Hepatocyte (in vitro differentiated cells): ENCODE measurements at regions not wholly inside any gene's neighbourhood (a gene's known extent, or its start where the extent isn't known, plus 50 kb on each side); places are given as distances from the start of the nearest gene placed in this dataset.

Experiments
- CTCF ChIP-seq: fragments of 200-600 bp; sonication (generic); IDR thresholded peaks from 2 replicates; pipeline ENCODE4 v1.5.1; 2016; ENCODE audit warnings: antibody characterized with exemption, mild to moderate bottlenecking; ENCODE audit not compliant: poor library complexity
- EZH2 ChIP-seq: fragments of 200-600 bp; sonication (generic); IDR thresholded peaks from 2 replicates; pipeline ENCODE4 v1.6.1; 2016; ENCODE audit warnings: antibody characterized with exemption, mild to moderate bottlenecking, borderline replicate concordance
- EZH2phosphoT487 ChIP-seq: fragments of 200-600 bp; sonication (generic); IDR thresholded peaks from one replicate; pipeline ENCODE4 v1.6.1; 2018; ENCODE audit warnings: antibody characterized with exemption, mild to moderate bottlenecking, low read depth, moderate library complexity; ENCODE audit not compliant: unreplicated experiment, severe bottlenecking

- no peak for TF ChIP-seq CTCF
- no peak for TF ChIP-seq EZH2phosphoT487
- TF ChIP-seq EZH2 = no peak
Measured at GRCh38 chr2:132272713-132273112, 111.0 kb upstream of the ANKRD30BL start.
